ENCODE measurements at regions not wholly inside any gene's neighbourhood (a gene's known extent, or its start where the extent isn't known, plus 50 kb on each side); places are given as distances from the start of the nearest gene placed in this dataset.

DNA sequence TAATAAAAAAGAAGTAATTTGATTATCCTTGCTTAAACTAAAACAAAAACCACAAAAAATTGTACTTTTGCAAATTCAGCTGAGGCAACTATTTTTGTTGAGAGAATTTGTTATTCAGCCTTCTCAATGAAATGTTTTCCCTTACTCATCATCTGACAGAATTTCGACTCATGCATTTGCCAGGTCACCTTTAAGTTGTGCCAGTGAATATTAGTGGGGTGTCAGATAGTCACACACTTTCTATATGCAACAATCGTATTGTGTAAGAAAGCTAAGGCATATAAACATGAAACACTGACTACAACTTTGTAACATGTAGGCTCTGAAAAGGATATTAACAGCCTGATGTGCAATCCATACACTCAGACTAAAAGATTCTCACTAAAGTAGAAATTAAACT lies 1653.1 kb upstream of the SLC39A10 start:
- TF ChIP-seq, protein P1, sequence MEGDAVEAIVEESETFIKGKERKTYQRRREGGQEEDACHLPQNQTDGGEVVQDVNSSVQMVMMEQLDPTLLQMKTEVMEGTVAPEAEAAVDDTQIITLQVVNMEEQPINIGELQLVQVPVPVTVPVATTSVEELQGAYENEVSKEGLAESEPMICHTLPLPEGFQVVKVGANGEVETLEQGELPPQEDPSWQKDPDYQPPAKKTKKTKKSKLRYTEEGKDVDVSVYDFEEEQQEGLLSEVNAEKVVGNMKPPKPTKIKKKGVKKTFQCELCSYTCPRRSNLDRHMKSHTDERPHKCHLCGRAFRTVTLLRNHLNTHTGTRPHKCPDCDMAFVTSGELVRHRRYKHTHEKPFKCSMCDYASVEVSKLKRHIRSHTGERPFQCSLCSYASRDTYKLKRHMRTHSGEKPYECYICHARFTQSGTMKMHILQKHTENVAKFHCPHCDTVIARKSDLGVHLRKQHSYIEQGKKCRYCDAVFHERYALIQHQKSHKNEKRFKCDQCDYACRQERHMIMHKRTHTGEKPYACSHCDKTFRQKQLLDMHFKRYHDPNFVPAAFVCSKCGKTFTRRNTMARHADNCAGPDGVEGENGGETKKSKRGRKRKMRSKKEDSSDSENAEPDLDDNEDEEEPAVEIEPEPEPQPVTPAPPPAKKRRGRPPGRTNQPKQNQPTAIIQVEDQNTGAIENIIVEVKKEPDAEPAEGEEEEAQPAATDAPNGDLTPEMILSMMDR (IDR thresholded peaks at IDR 0.05; ENCODE audit: extremely low read depth, insufficient read depth, missing control alignments): no peak
- in situ Hi-C loops (cut with MboI; ENCODE audit: low pct_unique_long_range_greater_than_20kb, low sequenced_read_pairs, unreplicated experiment): no loop called here
- DNase-seq (ENCODE audit: low spot score): no peak

DNA sequence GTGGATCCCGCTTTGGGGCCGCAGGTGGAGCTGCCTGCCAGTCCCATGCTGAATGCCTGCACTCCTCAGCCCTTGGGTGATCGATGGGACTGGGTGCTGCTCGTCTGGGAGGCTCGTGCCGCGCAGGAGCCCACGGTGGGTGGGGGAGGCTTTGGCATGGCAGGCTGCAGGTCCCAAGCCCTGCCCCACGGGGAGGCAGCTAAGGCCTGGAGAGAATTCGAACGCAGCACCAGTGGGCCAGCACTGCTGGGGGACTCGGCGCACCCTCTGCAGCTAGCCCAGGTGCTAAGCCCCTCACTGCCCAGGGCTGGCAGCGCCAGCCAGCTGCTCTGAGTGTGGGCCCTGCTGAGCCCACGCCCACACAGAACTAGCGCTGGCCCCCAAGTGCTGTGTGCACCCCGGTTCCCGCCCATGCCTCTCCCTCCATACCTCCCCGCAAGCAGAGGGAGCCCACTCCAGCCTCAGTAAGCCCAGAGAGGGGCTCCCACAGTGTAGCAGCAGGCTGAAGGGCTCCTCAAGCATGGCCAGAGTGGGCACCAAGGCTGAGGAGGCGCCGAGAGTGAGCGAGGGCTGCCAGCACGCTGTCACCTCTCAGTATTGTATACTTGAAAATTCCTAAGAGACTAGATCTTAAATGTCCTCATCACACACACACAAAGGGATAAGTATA lies 1654.2 kb upstream of the SLC39A10 start:
- in situ Hi-C loops (cut with MboI; ENCODE audit: low pct_unique_long_range_greater_than_20kb, low sequenced_read_pairs, unreplicated experiment): no loop called here
- TF ChIP-seq, protein P1 (IDR thresholded peaks at IDR 0.05; ENCODE audit: extremely low read depth, insufficient read depth, missing control alignments): no peak
- DNase-seq (ENCODE audit: low spot score): no peak

- no peak for DNase-seq (ENCODE audit: low spot score)
- TF ChIP-seq, protein P1 (IDR thresholded peaks at IDR 0.05; ENCODE audit: extremely low read depth, insufficient read depth, missing control alignments): no peak
- in situ Hi-C loops (cut with MboI; ENCODE audit: low pct_unique_long_range_greater_than_20kb, low sequenced_read_pairs, unreplicated experiment): no loop called here
These were observed 1666.2 kb upstream of the SLC39A10 start for GRCh38 chr2:193990868-193991267.

DNA sequence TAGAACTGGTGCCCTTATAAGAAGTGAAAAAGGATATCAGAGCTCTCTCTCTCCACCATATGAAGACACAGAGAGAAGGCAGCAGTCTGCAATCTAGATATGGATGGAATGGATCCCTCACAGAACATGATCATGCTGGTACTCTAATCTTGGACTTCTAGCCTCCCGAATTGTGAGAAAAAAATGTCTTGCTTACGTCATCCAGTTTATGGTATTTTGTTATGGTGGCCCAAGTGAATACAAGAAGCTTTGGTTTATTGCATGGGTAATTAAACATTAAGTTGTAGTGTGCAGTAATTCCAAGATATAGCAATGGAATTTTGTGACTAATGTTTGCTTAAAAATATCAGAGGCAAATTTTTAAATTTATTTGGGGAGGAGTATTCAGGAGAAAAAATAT lies 1667.4 kb upstream of the SLC39A10 start:
- TF ChIP-seq, protein P1 (IDR thresholded peaks at IDR 0.05; ENCODE audit: extremely low read depth, insufficient read depth, missing control alignments): no peak
- in situ Hi-C loops (cut with MboI; ENCODE audit: low pct_unique_long_range_greater_than_20kb, low sequenced_read_pairs, unreplicated experiment): no loop called here
- DNase-seq (ENCODE audit: low spot score): no peak

GRCh38 chr2:193988784-193989183 lies 1668.2 kb upstream of the SLC39A10 start:
- in situ Hi-C loops (cut with MboI; ENCODE audit: low pct_unique_long_range_greater_than_20kb, low sequenced_read_pairs, unreplicated experiment): no loop called here
- TF ChIP-seq, protein P1 (IDR thresholded peaks at IDR 0.05; ENCODE audit: extremely low read depth, insufficient read depth, missing control alignments): no peak
- DNase-seq (ENCODE audit: low spot score): no peak

- DNase-seq (ENCODE audit: low spot score): no peak
- TF ChIP-seq, protein P1 (IDR thresholded peaks at IDR 0.05; ENCODE audit: extremely low read depth, insufficient read depth, missing control alignments): no peak
- in situ Hi-C loops (cut with MboI; ENCODE audit: low pct_unique_long_range_greater_than_20kb, low sequenced_read_pairs, unreplicated experiment): no loop called here
These were observed 1671.8 kb upstream of the SLC39A10 start for GRCh38 chr2:193985272-193985671.
